NCI-H2107 treated with DMSO at 0.1 percent for 48 hours (cell line): ENCODE measurements at regions not wholly inside any gene's neighbourhood (a gene's known extent, or its start where the extent isn't known, plus 50 kb on each side); places are given as distances from the start of the nearest gene placed in this dataset.

Experiments used
- DNase-seq: peaks from one replicate; lab custom pipeline; 2025; ENCODE audit not compliant: unreplicated experiment; lab: John Stamatoyannopoulos, UW

GRCh38 chr7:131011976-131012375 is 278.0 kb upstream of the KLF14 start:
- DNase-seq, result no peak

- DNase-seq, result no peak
These were observed 278.5 kb upstream of the KLF14 start for GRCh38 chr7:131012477-131013031.

GRCh38 chr7:131013716-131014115 is 279.7 kb upstream of the KLF14 start:
- no peak for DNase-seq

GRCh38 chr7:131014906-131015656 is 281.1 kb upstream of the KLF14 start:
- no peak for DNase-seq

GRCh38 chr7:131015657-131015958 is 281.6 kb upstream of the KLF14 start:
- no peak for DNase-seq

GRCh38 chr7:131016230-131016629 is 282.2 kb upstream of the KLF14 start:
- DNase-seq, result no peak

- DNase-seq, result no peak
These were observed 285.3 kb upstream of the KLF14 start for GRCh38 chr7:131019351-131019750.

GRCh38 chr7:131020759-131021261 is 286.8 kb upstream of the KLF14 start:
- DNase-seq, result no peak

- no peak for DNase-seq
These were observed 287.5 kb upstream of the KLF14 start for GRCh38 chr7:131021460-131021859.

GRCh38 chr7:131021902-131022301 is 287.9 kb upstream of the KLF14 start:
- DNase-seq, result no peak

- DNase-seq, result no peak
These were observed 292.4 kb upstream of the KLF14 start for GRCh38 chr7:131026297-131027000.

- peak; percentile 42 for DNase-seq
These were observed 293.3 kb upstream of the KLF14 start for GRCh38 chr7:131027287-131027773.

- DNase-seq, result no peak
These were observed 294.3 kb upstream of the KLF14 start for GRCh38 chr7:131028295-131028694.

- DNase-seq, result no peak
These were observed 295.0 kb upstream of the KLF14 start for GRCh38 chr7:131029002-131029401.

GRCh38 chr7:131031099-131031868 is 296.4 kb upstream of the MKLN1 start:
- DNase-seq, result no peak

GRCh38 chr7:131032786-131033185 is 294.9 kb upstream of the MKLN1 start:
- DNase-seq, result no peak

- DNase-seq, result no peak
These were observed 293.4 kb upstream of the MKLN1 start for GRCh38 chr7:131034166-131034881.

- DNase-seq, result no peak
These were observed 292.4 kb upstream of the MKLN1 start for GRCh38 chr7:131035088-131035770.

GRCh38 chr7:131038153-131038552 is 289.5 kb upstream of the MKLN1 start:
- no peak for DNase-seq

GRCh38 chr7:131039355-131039762 is 288.3 kb upstream of the MKLN1 start:
- DNase-seq, result no peak
